SKM-1 (cell line): ENCODE measurements at regions not wholly inside any gene's neighbourhood (a gene's known extent, or its start where the extent isn't known, plus 50 kb on each side); places are given as distances from the start of the nearest gene placed in this dataset.

ENCODE experiments used
- DNase-seq: peaks from one replicate; lab custom pipeline; 2025; ENCODE audit not compliant: unreplicated experiment; lab: John Stamatoyannopoulos, UW

GRCh38 chr15:39194106-39194830 is 386.6 kb upstream of the THBS1 start:
- no peak for DNase-seq

GRCh38 chr15:39195961-39196486 is 384.9 kb upstream of the THBS1 start:
- no peak for DNase-seq

GRCh38 chr15:39198044-39199000 is 382.6 kb upstream of the THBS1 start:
- DNase-seq = no peak

GRCh38 chr15:39199076-39199475 is 381.8 kb upstream of the THBS1 start:
- no peak for DNase-seq

GRCh38 chr15:39200586-39200985 is 380.3 kb upstream of the THBS1 start:
- DNase-seq = no peak

DNA sequence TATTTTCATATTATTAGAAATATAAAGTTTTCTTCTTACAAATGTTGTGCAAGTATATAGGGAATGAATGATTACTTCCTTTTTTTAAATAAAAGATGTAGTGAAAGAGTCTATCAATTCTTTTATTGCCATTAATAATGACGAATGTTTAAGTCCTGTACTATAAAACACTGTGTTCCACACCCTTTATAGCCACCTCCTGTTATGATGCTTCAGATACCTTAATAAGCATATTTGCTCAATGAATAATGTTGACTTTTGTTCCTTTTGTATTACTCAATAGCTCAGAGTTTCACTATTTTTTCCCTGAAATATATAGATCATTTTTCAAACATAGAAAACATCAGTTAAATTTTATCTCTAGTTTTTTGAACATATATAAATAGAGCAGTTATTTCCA is 378.2 kb upstream of the THBS1 start:
- DNase-seq = no peak

DNA sequence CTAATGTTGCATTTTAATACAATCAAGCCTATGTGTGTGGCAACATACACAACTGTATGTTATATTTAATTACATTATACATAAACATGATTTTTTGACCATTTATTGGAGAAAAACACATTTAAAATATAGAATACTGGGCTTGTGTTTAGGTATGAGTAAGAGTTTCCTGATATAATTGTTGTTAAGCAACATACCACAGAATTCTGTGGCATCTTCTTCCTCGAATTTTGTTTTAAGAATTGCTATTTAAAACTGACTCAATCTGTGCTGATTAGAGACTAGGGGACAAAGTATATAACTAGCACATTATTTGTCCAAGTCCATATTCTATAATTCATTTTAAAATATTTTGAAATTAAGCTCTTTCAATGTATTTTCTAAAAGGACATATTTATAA is 376.8 kb upstream of the THBS1 start:
- DNase-seq = no peak

GRCh38 chr15:39205081-39205480 is 375.8 kb upstream of the THBS1 start:
- no peak for DNase-seq

DNA sequence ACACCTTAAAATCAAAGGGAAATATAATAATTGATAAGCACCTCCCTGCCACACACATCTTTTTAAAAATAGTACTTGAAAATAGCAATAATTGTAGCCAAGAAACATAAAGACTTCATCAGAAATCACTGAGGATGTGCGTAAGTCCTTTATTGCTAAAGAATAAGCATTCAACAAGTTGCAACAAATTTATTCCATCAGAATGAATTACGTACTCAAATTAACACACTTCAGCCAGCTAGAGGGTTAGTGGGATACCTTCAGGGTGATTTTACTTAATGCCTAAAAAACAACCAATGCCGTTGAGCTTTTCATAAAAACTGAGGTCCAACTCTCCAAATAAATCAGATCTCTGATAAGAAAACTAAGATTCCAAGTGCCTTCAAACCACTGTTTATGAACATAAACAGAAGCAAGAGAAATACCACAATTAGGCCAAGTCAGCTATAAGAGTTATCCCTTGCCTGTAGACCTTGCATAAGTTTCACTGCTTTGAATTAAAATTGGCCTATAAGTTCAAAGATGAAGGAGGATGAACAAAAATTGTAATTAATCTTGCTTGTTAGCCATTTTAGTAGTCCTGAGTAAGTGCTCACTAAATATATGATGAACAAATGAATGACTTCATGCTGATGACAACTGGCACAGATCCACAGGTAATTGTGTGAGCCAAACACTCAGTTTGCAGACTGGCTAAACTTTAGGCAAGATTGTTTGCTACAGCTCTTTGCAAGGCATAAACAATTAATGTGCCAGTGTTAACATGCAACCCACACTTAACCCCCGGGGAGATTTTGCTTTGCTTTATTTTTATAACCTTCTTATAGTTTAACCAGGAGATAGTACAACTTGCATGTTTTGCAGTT is 375.1 kb upstream of the THBS1 start:
- no peak for DNase-seq

DNA sequence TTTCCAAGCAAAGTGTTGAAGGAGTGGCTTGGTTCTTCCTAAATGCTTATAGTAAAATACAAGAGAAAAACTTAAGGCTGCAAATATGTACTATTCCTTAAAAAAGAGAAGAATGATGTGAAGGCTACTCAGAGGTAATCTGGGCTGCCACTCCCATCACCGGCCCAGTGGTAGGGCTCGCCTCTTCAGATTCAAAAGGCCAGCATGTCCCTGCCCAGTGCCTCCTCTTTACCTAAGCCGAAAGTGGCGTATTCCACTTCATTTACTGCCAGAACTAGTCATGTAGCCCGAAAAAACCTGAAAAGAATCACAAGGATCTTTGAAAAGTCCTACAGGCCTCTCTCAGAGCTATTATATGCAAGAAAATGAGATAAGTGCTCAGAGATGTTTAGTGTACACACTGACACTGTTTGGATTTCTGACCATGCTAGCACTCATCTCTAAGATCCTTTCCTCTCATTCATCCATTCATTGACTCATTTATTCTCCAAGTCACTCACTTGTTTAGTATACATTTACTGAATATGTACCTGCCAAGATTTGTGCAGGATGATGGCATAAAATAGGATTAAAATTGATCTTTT is 373.3 kb upstream of the THBS1 start:
- DNase-seq = no peak

- DNase-seq = no peak
Observed at GRCh38 chr15:39208187-39208586, 372.7 kb upstream of the THBS1 start.

GRCh38 chr15:39209548-39210211 is 371.2 kb upstream of the THBS1 start:
- DNase-seq = no peak

DNA sequence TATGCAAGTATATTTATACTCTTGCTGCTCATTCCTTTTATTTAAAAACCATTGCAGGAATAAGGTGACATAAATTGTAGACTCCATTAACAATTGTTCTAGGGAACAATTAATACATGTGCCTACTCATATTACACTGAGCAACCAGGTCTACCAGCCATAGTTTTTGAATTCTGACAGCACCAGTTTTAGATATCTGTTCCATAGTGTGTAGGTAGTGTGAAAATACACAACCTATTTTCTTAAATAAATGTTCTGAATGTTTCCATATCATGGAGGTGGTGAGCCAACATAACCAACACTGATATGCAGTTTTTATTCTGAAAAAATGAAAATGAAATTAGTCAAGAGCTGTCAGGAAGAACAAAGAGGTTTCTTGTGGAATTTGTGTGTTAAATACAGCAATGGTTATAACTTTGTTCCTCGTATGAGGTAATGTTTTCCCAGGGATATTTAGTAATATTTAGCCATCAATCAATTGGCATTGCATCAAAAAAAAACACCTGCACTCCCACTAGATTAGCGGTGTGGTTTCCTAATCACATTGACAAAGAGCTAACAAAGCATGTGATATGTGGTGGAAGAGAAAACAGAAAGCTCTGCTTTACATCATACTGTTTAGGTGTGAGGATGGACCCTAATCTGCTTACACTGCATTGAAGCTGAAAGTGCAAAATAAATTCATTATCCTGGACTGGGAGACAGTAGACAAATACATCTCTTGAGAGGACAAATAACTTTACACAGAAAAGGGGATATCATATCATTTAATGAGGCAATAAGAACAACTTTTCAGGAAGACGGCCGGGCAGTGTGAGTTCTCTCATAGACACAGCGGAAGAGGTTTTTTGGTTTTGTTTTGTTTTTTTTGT is 369.5 kb upstream of the THBS1 start:
- DNase-seq = no peak

- no peak for DNase-seq
Observed at GRCh38 chr15:39213385-39213840, 367.5 kb upstream of the THBS1 start.

- DNase-seq = no peak
Observed at GRCh38 chr15:39215015-39215414, 365.9 kb upstream of the THBS1 start.

DNA sequence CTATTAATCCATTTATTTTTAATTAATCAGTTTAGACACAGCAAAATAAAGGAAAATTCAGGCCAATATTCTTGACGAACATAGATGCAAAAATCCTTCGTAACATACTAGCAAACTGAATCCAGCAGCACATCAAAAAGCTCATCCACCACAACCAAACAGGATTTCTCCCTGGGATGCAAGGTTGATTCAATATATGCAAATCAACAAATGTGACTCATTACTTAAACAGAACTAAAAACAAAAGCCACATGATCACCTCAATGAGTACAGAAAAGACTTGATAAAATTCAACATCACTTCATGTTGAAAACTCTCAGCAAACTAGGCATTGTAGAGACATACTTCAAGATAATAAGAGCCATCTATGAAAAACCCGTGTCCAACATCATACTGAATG is 364.1 kb upstream of the THBS1 start:
- DNase-seq = no peak

DNA sequence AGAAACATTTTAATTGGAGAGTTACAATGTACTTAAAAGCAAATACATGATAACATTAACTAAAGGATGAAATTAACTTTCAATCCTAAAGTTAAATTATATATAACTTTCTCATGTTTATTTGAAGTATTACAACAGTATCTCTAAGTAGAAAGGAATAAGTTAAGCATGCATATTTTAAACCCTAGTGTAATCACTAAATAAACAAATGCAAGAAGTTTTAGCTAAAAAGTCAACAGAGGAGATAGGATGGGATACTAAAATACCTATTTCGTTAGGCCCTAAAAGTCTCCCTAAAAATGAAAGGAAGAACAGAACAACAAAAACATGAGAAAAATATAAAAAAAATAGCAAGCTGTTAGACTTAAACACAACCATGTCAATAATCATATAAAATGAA is 361.3 kb upstream of the THBS1 start:
- DNase-seq = no peak

- no peak for DNase-seq
Observed at GRCh38 chr15:39226169-39226937, 354.5 kb upstream of the THBS1 start.
